MCF 10A (cell line): ENCODE measurements at regions not wholly inside any gene's neighbourhood (a gene's known extent, or its start where the extent isn't known, plus 50 kb on each side); places are given as distances from the start of the nearest gene placed in this dataset.
A peak's percentile ranks its signal among the peaks of the same experiment; 100 is the strongest.

Source experiments
- BruUV-seq: library from RNA; stranded (reverse); fragments of 400-500 nt; replicated peaks from 2 replicates; lab custom pipeline; 2021; lab: Mats Ljungman, UMichigan
- CTCF ChIA-PET: fragments of 300-600 bp; sonication (Branson Sonifier 250); formaldehyde crosslinking; extraction: SDS; loops from one replicate; lab custom pipeline; 2021; ENCODE audit warnings: antibody characterized with exemption, inconsistent platforms; lab: Yijun Ruan, JAX
- POLR2A ChIA-PET: fragments of 300-600, 350-650 bp; sonication (Branson Sonifier 250); formaldehyde crosslinking; extraction: SDS; loops from one replicate; lab custom pipeline; 2020; ENCODE audit warnings: antibody characterized with exemption, inconsistent platforms; lab: Yijun Ruan, JAX
- DNase-seq: peaks from one replicate; pipeline ENCODE4 v3.0.0-alpha.2; 2018; ENCODE audit not compliant: unreplicated experiment
- H3K27ac Mint-ChIP-seq: one replicate; pipeline ENCODE4 v1.8.0; 2022; ENCODE audit warnings: mild to moderate bottlenecking, low read depth, mixed read lengths; ENCODE audit not compliant: unreplicated experiment
- H3K27me3 Mint-ChIP-seq: one replicate; pipeline ENCODE4 v1.8.0; 2022; ENCODE audit warnings: mixed read lengths; ENCODE audit not compliant: insufficient read depth, unreplicated experiment
- H3K36me3 Mint-ChIP-seq: one replicate; pipeline ENCODE4 v1.8.0; 2022; ENCODE audit warnings: mild to moderate bottlenecking, moderate library complexity, mixed read lengths; ENCODE audit not compliant: insufficient read depth, unreplicated experiment
- H3K4me1 Mint-ChIP-seq: one replicate; pipeline ENCODE4 v1.8.0; 2022; ENCODE audit warnings: mixed read lengths; ENCODE audit not compliant: insufficient read depth, unreplicated experiment
- H3K4me3 Mint-ChIP-seq: one replicate; pipeline ENCODE4 v1.8.0; 2022; ENCODE audit warnings: mild to moderate bottlenecking, moderate library complexity, mixed read lengths; ENCODE audit not compliant: unreplicated experiment
- H3K9me3 Mint-ChIP-seq: one replicate; pipeline ENCODE4 v1.8.0; 2022; ENCODE audit warnings: mixed read lengths; ENCODE audit not compliant: unreplicated experiment
- CTCF ChIP-seq: fragments of 200-600 bp; IDR thresholded peaks from one replicate; pipeline ENCODE4 v1.8.0; 2022; ENCODE audit warnings: antibody characterized with exemption, mild to moderate bottlenecking; ENCODE audit not compliant: unreplicated experiment
- intact Hi-C: fragments of 100-400 bp; cut with micrococcal nuclease; formaldehyde crosslinking; loops from 2 replicates; pipeline ENCODE4 v1.14.1; 2022

GRCh38 chr13:87889254-87889653 lies 218.1 kb downstream of the SLITRK5 start:
- no peaks in the 10 kb centered on the region for H3K27me3 Mint-ChIP-seq
- H3K4me3 Mint-ChIP-seq = no peak overlapping the region
- H3K4me1 Mint-ChIP-seq = no peaks in the 10 kb centered on the region
- CTCF ChIA-PET = no interaction called here
- H3K27ac Mint-ChIP-seq = no peak overlapping the region
- POLR2A ChIA-PET = interaction anchor here (1.2 kb wide), 1 partner anchor 11 kb away, joined by 3 read pairs; no protein-coding TSS in a partner anchor
- no peaks in the 10 kb centered on the region for H3K36me3 Mint-ChIP-seq
- no peaks in the 10 kb centered on the region for H3K9me3 Mint-ChIP-seq
- DNase-seq = no peak
- BruUV-seq = no TSS peak
- intact Hi-C loops = no loop called here
- no peak for TF ChIP-seq CTCF

- no peak for DNase-seq
- H3K27ac Mint-ChIP-seq = no peak overlapping the region
- no peaks in the 10 kb centered on the region for H3K4me1 Mint-ChIP-seq
- no peaks in the 10 kb centered on the region for H3K36me3 Mint-ChIP-seq
- H3K9me3 Mint-ChIP-seq = no peaks in the 10 kb centered on the region
- no peak for TF ChIP-seq CTCF
- BruUV-seq = no TSS peak
- CTCF ChIA-PET = no interaction called here
- H3K27me3 Mint-ChIP-seq = no peaks in the 10 kb centered on the region
- POLR2A ChIA-PET = no interaction called here
- intact Hi-C loops = no loop called here
- H3K4me3 Mint-ChIP-seq = no peak overlapping the region
Observed at GRCh38 chr13:87893186-87893585, 222.0 kb downstream of the SLITRK5 start.

GRCh38 chr13:87894059-87894458 lies 222.9 kb downstream of the SLITRK5 start:
- BruUV-seq = no TSS peak
- TF ChIP-seq CTCF = no peak
- no peaks in the 10 kb centered on the region for H3K27me3 Mint-ChIP-seq
- DNase-seq = peak; percentile 7
- ChIA-PET POLR2A (no interaction called here), CTCF (no interaction called here)
- H3K4me3 Mint-ChIP-seq = no peak overlapping the region
- intact Hi-C loops = no loop called here
- H3K36me3 Mint-ChIP-seq = no peaks in the 10 kb centered on the region
- no peak overlapping the region for H3K27ac Mint-ChIP-seq
- H3K9me3 Mint-ChIP-seq = no peaks in the 10 kb centered on the region
- no peaks in the 10 kb centered on the region for H3K4me1 Mint-ChIP-seq

- no peaks in the 10 kb centered on the region for H3K27me3 Mint-ChIP-seq
- H3K27ac Mint-ChIP-seq = no peak overlapping the region
- ChIA-PET CTCF (no interaction called here), POLR2A (no interaction called here)
- H3K9me3 Mint-ChIP-seq = no peaks in the 10 kb centered on the region
- no peak for TF ChIP-seq CTCF
- H3K4me3 Mint-ChIP-seq = no peak overlapping the region
- intact Hi-C loops = no loop called here
- no peaks in the 10 kb centered on the region for H3K4me1 Mint-ChIP-seq
- BruUV-seq = no TSS peak
- DNase-seq = no peak
- H3K36me3 Mint-ChIP-seq = no peaks in the 10 kb centered on the region
Observed at GRCh38 chr13:87903553-87903952, 232.4 kb downstream of the SLITRK5 start.
